Nephron (organoid): ENCODE measurements at regions not wholly inside any gene's neighbourhood (a gene's known extent, or its start where the extent isn't known, plus 50 kb on each side); places are given as distances from the start of the nearest gene placed in this dataset.

ENCODE experiments used
- H3K27ac Mint-ChIP-seq, 3 experiments: 2 replicates each; pipeline ENCODE4 v1.8.0; 2020; ENCODE audit warnings: mixed read lengths in 3 of 3, mild to moderate bottlenecking in 2 of 3, moderate library complexity in 1 of 3
- H3K27me3 Mint-ChIP-seq: 2 replicates; pipeline ENCODE4 v1.8.0; 2021; ENCODE audit warnings: low read depth, mild to moderate bottlenecking, moderate library complexity, mixed read lengths
- H3K36me3 Mint-ChIP-seq: 2 replicates; pipeline ENCODE4 v1.8.0; 2020; ENCODE audit warnings: low read depth, mixed read lengths
- H3K4me1 Mint-ChIP-seq: 2 replicates; pipeline ENCODE4 v1.8.0; 2020; ENCODE audit warnings: mixed read lengths
- H3K4me3 Mint-ChIP-seq, 3 experiments: 2 replicates each; pipeline ENCODE4 v1.8.0; 2020; ENCODE audit warnings: mild to moderate bottlenecking in 3 of 3, mixed read lengths in 3 of 3, moderate library complexity in 2 of 3
- H3K9me3 Mint-ChIP-seq: 2 replicates; pipeline ENCODE4 v1.8.0; 2020; ENCODE audit warnings: mixed read lengths
- TF ChIP-seq, protein P1 (sequence below), 3 experiments: fragments of 200-600 bp; sonication (generic); IDR thresholded peaks; one replicate each; pipeline ENCODE4 v1.5.0; 2021; ENCODE audit warnings: antibody characterized with exemption in 3 of 3; ENCODE audit not compliant: unreplicated experiment in 3 of 3

DNA sequence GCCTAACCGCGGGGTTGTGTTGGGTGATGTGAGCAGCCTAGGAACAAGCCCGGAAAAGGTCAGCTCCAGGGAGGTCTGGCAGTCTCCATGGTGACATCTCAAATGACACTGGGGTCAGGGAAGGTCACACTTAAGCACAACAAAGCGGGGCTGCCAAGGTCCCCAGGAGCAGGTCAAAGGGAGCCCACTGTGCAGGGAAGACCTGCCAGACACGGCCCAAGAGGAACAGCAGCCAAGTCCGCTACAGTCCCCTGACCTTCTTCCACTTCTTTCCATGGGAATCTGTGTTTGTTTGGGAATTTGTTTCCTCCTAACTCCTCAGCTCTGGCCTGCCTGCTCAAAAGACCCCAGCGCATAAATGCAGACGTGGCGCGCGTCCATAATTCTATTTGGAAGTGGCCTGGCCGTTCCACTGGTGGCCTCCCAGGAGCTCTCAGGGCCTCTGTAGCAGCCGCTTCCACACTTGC is 232.1 kb upstream of the COPS8 start:
- no peak overlapping the region for H3K4me3 Mint-ChIP-seq
- H3K36me3 Mint-ChIP-seq, result no peaks in the 10 kb centered on the region
- peaks cover 7% of the 10 kb centered on the region for H3K9me3 Mint-ChIP-seq
- TF ChIP-seq, protein P1, sequence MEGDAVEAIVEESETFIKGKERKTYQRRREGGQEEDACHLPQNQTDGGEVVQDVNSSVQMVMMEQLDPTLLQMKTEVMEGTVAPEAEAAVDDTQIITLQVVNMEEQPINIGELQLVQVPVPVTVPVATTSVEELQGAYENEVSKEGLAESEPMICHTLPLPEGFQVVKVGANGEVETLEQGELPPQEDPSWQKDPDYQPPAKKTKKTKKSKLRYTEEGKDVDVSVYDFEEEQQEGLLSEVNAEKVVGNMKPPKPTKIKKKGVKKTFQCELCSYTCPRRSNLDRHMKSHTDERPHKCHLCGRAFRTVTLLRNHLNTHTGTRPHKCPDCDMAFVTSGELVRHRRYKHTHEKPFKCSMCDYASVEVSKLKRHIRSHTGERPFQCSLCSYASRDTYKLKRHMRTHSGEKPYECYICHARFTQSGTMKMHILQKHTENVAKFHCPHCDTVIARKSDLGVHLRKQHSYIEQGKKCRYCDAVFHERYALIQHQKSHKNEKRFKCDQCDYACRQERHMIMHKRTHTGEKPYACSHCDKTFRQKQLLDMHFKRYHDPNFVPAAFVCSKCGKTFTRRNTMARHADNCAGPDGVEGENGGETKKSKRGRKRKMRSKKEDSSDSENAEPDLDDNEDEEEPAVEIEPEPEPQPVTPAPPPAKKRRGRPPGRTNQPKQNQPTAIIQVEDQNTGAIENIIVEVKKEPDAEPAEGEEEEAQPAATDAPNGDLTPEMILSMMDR (IDR thresholded peaks at IDR 0.05; ENCODE audit: unreplicated experiment in 3 of 3), result no peak
- peaks cover 50% of the 10 kb centered on the region for H3K4me1 Mint-ChIP-seq
- peaks cover 20% of the 10 kb centered on the region for H3K27me3 Mint-ChIP-seq
- H3K27ac Mint-ChIP-seq, result peak overlapping the region in 2 of 3 experiments; percentile 15 to 29

DNA sequence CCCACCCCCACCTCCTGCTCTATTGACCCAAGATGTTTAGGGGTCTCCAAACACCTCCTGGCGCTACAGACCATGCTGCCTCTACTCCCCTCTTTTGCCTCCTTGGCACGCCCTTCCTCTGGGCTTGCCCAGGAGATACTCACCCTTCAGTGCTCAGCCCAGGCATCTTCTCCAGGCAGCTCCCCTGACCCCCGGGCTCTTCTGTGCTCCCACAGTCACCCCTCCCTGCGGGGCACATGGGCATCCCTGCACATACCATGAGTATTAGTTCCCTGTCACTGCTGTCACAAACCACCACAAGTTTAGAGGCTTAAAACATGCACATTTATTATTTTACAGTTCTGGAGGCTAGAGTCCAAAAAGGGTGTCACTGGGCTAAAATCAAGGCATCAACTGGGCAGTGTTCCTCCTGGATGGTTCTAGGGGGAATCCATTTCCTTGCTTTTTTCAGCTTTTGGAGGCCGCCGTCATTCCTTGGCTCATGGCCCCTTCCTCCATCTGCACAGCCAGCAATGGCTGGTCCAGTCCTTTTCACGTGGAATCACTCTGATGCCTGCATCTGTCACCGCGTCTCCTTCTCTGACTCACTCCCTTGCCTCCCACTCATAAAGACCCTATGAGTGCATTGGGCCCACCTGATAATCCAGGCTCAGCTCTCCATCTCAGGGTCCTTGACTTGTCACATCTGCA is 230.4 kb upstream of the COPS8 start:
- TF ChIP-seq, protein P1 (IDR thresholded peaks at IDR 0.05; ENCODE audit: unreplicated experiment in 3 of 3), result no peak
- H3K27me3 Mint-ChIP-seq, result peaks cover 22% of the 10 kb centered on the region
- H3K27ac Mint-ChIP-seq, result peak overlapping the region in 1 of 3 experiments; percentile 47
- H3K4me1 Mint-ChIP-seq, result peaks cover 47% of the 10 kb centered on the region
- H3K4me3 Mint-ChIP-seq, result no peak overlapping the region
- peaks cover 7% of the 10 kb centered on the region for H3K9me3 Mint-ChIP-seq
- H3K36me3 Mint-ChIP-seq, result no peaks in the 10 kb centered on the region

DNA sequence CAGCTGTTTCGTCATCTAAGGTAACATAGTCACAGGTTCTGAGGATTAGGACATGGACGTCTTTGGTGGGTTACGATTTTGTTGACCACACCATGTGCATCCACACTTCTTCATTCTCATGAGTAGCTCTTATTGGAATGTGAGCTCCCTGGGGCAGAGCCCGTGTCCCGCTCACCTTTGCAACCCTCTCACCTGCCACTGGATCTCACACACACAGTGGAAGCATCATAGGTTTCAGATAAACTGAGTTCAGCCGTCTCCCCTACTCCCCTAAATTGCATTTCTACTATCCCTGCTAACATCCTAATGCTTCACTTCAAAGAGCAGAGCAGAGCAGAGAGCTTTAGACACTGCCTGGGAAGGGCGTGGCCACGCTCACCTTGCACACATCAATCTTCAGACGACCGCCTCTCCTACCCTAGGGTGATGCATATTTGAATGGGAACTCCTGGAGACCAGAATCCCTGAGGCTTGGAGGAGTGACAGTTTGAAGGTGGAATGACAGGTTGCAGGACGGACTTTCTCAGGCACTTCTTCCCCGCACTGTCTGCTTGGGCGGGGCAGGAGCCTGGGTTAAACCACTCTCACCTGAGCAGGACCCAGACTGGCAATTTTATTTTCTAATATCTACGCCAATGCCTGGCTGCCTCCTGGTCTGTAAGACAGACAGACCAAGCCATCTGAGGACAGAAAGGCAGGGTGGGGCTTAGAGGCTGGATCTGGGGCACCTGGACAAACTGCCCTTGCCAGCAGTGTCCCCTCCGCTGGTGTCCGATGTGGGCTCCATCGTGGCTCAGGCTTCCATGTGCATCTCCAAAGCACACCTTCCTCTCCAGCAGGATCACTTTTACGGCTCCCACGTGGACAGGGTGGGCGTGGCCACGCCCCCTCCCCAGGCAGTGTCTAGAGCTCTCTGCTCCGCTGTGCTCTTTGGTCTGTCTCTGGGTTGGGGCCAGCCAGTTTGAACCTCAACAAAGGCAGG is 229.5 kb upstream of the COPS8 start:
- Mint-ChIP-seq H3K27ac (peak overlapping the region; percentile 59 to 88 (median 85)), H3K4me1 (peaks cover 45% of the 10 kb centered on the region), H3K27me3 (peaks cover 16% of the 10 kb centered on the region)

DNA sequence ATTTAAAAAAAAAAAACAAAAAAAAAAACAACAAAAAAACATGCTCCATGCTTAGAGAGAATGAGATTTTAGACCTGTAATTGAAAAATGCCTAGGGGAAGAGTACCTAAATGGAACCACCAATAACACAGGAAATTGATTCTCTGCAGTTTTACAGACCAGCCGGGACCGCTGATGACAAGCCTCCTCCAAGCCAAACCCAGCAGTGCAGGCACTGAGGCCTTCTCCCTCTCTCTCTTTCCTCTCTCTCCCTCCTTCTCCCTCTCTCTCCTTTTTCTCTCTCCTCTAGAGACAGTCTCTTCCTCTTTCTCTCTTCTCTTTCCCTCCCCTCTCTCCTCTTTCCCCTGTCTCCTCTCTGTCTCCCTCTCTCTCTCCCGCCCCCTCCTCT is 228.8 kb upstream of the COPS8 start:
- H3K4me3 Mint-ChIP-seq, result no peak overlapping the region
- H3K27ac Mint-ChIP-seq, result peak overlapping the region; percentile 59 to 88 (median 85)
- H3K27me3 Mint-ChIP-seq, result peaks cover 14% of the 10 kb centered on the region
- H3K9me3 Mint-ChIP-seq, result peaks cover 7% of the 10 kb centered on the region
- TF ChIP-seq, protein P1 (IDR thresholded peaks at IDR 0.05; ENCODE audit: unreplicated experiment in 3 of 3), result no peak
- H3K4me1 Mint-ChIP-seq, result peaks cover 41% of the 10 kb centered on the region
- H3K36me3 Mint-ChIP-seq, result no peaks in the 10 kb centered on the region

More for the DNA sequence above, 229.5 kb upstream of the COPS8 start:
- no peaks in the 10 kb centered on the region for H3K36me3 Mint-ChIP-seq
- TF ChIP-seq, protein P1 (IDR thresholded peaks at IDR 0.05; ENCODE audit: unreplicated experiment in 3 of 3), result no peak
- H3K4me3 Mint-ChIP-seq, result no peak overlapping the region
- H3K9me3 Mint-ChIP-seq, result peaks cover 7% of the 10 kb centered on the region

DNA sequence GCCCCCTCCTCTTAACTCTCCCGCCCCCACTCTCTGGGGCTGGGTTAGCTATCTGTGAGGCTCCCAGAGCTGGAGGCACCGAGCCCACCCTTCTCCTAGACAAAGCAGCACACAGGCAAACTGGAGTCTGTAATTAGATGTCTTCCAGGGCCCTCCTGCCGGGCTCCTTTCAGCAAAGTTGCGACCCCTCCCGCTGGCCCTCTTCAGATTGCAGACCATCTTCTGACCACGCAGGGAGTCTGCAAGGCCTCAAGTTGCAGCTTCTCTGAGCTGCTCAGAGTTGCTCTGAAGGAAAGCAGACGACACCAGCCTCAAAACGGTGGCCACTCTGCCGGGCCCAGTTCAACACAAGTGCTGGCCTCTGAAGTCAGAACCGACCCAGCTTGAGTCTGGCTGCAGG is 228.4 kb upstream of the COPS8 start:
- H3K27ac Mint-ChIP-seq, result peak overlapping the region; percentile 59 to 88 (median 85)
- peaks cover 37% of the 10 kb centered on the region for H3K4me1 Mint-ChIP-seq
- H3K9me3 Mint-ChIP-seq, result peaks cover 5% of the 10 kb centered on the region
- no peak overlapping the region for H3K4me3 Mint-ChIP-seq
- no peaks in the 10 kb centered on the region for H3K36me3 Mint-ChIP-seq
- peaks cover 14% of the 10 kb centered on the region for H3K27me3 Mint-ChIP-seq
- TF ChIP-seq, protein P1 (IDR thresholded peaks at IDR 0.05; ENCODE audit: unreplicated experiment in 3 of 3), result no peak
